Nephron progenitor cell (in vitro differentiated cells): ENCODE measurements at regions not wholly inside any gene's neighbourhood (a gene's known extent, or its start where the extent isn't known, plus 50 kb on each side); places are given as distances from the start of the nearest gene placed in this dataset.
"Not testable (repeated sequence)": the region's sequence is repeated elsewhere in the genome, so short reads cannot be mapped to it uniquely, and the experiment has no call there.

Experiments
- DNase-seq: peaks from one replicate; pipeline ENCODE4 v3.0.0; 2021
- H3K27ac Mint-ChIP-seq: 2 replicates; pipeline ENCODE4 v1.8.0; 2021; ENCODE audit warnings: mild to moderate bottlenecking, moderate library complexity, mixed read lengths
- H3K27me3 Mint-ChIP-seq: 2 replicates; pipeline ENCODE4 v1.8.0; 2021; ENCODE audit warnings: mild to moderate bottlenecking, low read depth, mixed read lengths; ENCODE audit not compliant: poor library complexity
- H3K36me3 Mint-ChIP-seq: 2 replicates; pipeline ENCODE4 v1.8.0; 2021; ENCODE audit warnings: low read depth, mixed read lengths
- H3K4me1 Mint-ChIP-seq: 2 replicates; pipeline ENCODE4 v1.8.0; 2021; ENCODE audit warnings: mixed read lengths
- H3K4me3 Mint-ChIP-seq: 2 replicates; pipeline ENCODE4 v1.8.0; 2021; ENCODE audit warnings: mild to moderate bottlenecking, moderate library complexity, mixed read lengths
- H3K9me3 Mint-ChIP-seq: 2 replicates; pipeline ENCODE4 v1.8.0; 2021; ENCODE audit warnings: mild to moderate bottlenecking, moderate library complexity, mixed read lengths
- TF ChIP-seq, protein P1 (sequence below): fragments of 200-600 bp; sonication (generic); IDR thresholded peaks from 2 replicates; pipeline ENCODE4 v1.5.0; 2021; ENCODE audit warnings: antibody characterized with exemption

DNA sequence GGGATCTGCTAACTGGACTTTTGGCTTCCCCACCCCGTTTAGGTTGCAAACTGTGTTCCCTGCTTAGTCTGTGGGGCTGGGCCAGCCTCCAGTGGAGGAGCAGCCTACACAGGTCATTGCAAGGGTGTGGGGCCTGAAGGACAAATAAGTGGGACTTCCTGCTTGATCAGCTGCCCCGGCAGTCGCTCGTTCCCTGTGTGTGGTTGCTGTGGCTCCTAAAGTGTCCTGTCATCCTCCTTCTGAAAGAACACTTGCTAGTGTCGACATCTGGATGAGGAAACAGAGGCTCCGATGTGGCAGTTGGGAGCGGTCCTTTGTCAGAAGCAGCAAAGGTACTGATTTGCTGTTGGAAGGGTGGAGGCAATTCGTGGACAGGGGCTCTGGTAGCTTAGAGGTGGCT lies 88.9 kb upstream of the TBCA start:
- TF ChIP-seq, protein P1, sequence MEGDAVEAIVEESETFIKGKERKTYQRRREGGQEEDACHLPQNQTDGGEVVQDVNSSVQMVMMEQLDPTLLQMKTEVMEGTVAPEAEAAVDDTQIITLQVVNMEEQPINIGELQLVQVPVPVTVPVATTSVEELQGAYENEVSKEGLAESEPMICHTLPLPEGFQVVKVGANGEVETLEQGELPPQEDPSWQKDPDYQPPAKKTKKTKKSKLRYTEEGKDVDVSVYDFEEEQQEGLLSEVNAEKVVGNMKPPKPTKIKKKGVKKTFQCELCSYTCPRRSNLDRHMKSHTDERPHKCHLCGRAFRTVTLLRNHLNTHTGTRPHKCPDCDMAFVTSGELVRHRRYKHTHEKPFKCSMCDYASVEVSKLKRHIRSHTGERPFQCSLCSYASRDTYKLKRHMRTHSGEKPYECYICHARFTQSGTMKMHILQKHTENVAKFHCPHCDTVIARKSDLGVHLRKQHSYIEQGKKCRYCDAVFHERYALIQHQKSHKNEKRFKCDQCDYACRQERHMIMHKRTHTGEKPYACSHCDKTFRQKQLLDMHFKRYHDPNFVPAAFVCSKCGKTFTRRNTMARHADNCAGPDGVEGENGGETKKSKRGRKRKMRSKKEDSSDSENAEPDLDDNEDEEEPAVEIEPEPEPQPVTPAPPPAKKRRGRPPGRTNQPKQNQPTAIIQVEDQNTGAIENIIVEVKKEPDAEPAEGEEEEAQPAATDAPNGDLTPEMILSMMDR, result no peak
- peaks cover 30% of the 10 kb centered on the region for H3K27me3 Mint-ChIP-seq
- no peak overlapping the region for H3K4me3 Mint-ChIP-seq
- no peaks in the 10 kb centered on the region for H3K36me3 Mint-ChIP-seq
- H3K4me1 Mint-ChIP-seq, result peaks cover 23% of the 10 kb centered on the region
- DNase-seq, result no peak
- no peak overlapping the region for H3K27ac Mint-ChIP-seq
- no peaks in the 10 kb centered on the region for H3K9me3 Mint-ChIP-seq

DNA sequence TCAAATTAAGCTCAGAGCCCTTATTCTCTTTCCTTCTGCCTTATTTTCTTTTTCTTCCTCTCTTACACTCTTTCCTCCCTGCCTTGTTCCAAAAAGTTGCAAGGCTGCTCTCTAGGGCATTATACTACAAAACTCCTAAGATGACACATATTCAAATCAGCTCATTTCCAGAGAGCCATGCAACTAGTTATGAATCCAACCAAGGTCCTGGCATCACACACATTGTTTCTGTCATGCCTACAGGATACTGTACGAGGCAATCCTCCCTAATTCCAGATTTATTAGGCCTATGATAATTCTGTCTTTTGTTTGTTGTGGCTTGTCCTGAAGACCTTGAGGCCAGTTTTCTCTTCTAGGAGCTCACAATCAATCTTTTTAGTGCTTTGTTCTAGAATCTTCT lies 87.0 kb upstream of the TBCA start:
- Mint-ChIP-seq H3K9me3 (no peaks in the 10 kb centered on the region), H3K36me3 (no peaks in the 10 kb centered on the region), H3K4me1 (peaks cover 5% of the 10 kb centered on the region), H3K4me3 (no peak overlapping the region), H3K27ac (no peak overlapping the region), H3K27me3 (peaks cover 26% of the 10 kb centered on the region)
- no peak for DNase-seq
- TF ChIP-seq, protein P1, result no peak

DNA sequence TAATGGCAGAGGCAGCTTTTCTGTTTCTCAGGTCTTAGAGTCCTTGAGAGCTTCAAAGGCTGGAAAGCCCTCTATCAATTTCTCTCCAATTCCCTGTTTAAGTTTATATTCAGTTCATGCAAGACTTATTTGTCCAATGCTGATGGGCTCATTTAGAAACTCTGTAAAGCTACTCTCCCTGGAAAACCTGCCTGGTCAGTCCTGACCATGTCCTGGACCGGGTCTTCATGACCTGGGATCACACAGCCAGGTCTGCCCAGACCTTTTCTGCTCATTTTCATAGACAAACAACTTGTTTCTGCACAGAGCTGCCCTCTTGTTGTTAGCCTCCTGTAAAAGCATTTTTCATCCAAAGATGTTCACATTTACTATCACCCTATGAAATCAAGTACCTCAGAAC lies 85.4 kb upstream of the TBCA start:
- no peaks in the 10 kb centered on the region for H3K9me3 Mint-ChIP-seq
- TF ChIP-seq, protein P1, result no peak
- no peaks in the 10 kb centered on the region for H3K4me1 Mint-ChIP-seq
- H3K27ac Mint-ChIP-seq, result no peak overlapping the region
- H3K4me3 Mint-ChIP-seq, result no peak overlapping the region
- no peaks in the 10 kb centered on the region for H3K36me3 Mint-ChIP-seq
- DNase-seq, result no peak
- peaks cover 18% of the 10 kb centered on the region for H3K27me3 Mint-ChIP-seq

DNA sequence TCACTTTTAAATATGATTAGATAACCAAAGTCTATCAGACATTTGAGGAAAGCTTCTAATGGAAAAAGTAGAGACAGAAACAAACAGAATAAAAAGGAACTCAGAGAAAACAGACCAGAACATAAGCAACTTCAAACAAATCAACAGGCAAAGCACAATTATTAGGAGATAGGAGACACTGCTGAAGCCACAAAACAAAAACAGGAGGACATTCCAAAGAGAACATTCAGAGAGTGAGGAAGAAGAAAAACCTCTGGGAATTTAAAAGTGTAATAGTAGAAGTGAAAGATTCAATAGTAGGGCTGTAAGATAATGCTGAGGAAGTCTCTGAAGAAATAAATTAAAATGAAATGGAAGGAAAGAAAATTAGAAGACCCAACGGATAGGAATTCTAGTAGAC lies 83.2 kb upstream of the TBCA start:
- Mint-ChIP-seq H3K4me3 (no peak overlapping the region), H3K9me3 (no peaks in the 10 kb centered on the region), H3K27ac (no peak overlapping the region), H3K4me1 (peaks cover 17% of the 10 kb centered on the region), H3K27me3 (peaks cover 13% of the 10 kb centered on the region), H3K36me3 (no peaks in the 10 kb centered on the region)
- no peak for DNase-seq
- TF ChIP-seq, protein P1, result no peak

DNA sequence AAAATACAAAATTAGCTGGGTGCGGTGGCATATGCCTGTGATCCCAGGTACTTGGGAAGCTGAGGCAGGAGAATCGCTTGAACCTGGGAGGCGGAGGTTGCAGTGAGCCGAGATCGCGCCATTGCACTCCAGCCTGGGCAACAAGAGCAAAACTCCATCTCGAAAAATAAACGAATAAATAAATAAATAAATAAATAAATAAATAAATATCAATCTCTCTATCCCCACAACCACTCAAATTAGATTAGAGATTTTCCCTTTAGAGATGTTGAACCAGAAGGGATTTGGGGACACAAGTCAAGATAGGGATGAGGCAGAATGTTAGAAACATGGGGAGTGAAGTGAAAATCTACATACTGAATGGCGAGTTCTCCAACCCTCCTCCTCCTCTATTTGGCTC lies 82.5 kb upstream of the TBCA start:
- H3K4me3 Mint-ChIP-seq, H3K36me3 Mint-ChIP-seq, H3K27ac Mint-ChIP-seq, DNase-seq, H3K9me3 Mint-ChIP-seq: not testable (repeated sequence)
- H3K27me3 Mint-ChIP-seq, result peaks cover 13% of the 10 kb centered on the region
- H3K4me1 Mint-ChIP-seq, result peaks cover 22% of the 10 kb centered on the region

DNA sequence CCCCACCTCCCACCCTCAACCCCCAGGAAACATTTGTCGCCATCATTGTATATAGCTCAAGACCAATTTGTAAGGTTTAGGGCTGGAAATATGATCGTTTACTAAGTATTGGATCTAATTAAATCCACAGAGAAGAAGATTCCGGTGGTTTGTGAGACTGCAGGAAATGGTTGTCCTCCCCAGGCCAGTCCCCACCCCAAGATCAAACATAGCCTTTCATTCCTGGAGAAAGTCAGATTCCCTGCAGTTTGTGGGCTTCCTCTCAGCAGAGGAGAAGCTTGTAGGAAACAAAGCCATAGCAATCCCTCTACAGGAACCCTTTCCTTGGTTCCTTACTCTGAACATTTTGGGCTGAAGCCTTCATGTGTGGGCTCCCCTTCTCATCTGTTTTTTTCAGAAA lies 79.2 kb upstream of the TBCA start:
- peaks cover 54% of the 10 kb centered on the region for H3K4me1 Mint-ChIP-seq
- H3K4me3 Mint-ChIP-seq, result no peak overlapping the region
- no peak overlapping the region for H3K27ac Mint-ChIP-seq
- no peaks in the 10 kb centered on the region for H3K9me3 Mint-ChIP-seq
- peaks cover 12% of the 10 kb centered on the region for H3K27me3 Mint-ChIP-seq
- DNase-seq, result no peak
- no peaks in the 10 kb centered on the region for H3K36me3 Mint-ChIP-seq
- TF ChIP-seq, protein P1, result no peak
